ENCODE measurements at regions not wholly inside any gene's neighbourhood (a gene's known extent, or its start where the extent isn't known, plus 50 kb on each side); places are given as distances from the start of the nearest gene placed in this dataset.

DNA sequence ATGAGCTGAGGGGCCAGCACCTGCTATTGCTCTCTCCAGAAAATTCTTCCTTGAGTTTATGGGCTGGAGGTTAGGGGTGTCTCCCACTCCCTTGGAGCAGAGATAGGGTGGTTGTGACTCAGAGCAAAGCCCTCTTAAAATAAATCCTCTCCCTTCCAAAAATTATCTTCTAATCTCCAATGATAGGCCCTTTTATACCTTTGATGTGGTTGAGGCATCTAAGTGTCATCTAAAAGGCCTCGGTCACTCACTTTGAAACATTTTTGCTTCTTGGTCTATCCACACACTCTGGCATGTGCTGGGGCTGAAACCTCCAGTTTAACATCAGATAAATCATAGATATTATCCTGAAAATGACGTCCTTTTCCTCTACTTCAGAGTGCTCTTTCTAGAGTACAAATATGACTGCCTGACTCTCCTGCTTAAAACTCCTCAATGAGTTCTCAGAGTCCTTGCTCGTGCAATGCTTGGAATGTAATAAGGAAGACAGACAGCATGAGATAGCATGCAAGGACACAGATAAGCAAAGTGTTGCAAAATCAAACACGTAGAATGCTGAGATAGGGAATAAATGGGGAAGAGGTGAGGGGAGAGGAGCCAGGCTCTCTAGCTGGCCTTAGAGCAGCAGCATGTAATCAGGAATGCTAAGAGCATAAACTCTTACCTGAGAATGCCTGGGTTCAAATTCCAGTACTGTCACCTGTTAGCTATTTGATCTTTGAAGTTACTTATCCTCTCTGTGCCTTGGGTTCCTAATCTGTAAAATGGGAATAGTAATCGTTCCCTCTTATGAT lies 374.1 kb upstream of the CITED2 start:
- Histone ChIP-seq H3K9ac (ENCODE audit: low read length) (no peak overlapping the region), H3K79me2 (ENCODE audit: low read length) (no peaks in the 10 kb centered on the region), H4K20me1 (ENCODE audit: insufficient read depth, low read depth, low read length) (no peaks in the 10 kb centered on the region), H3K9me3 (ENCODE audit: low read length) (no peaks in the 10 kb centered on the region), H2AFZ (ENCODE audit: low read length) (no peak overlapping the region), H3K4me1 (ENCODE audit: low read length) (no peaks in the 10 kb centered on the region), H3K36me3 (ENCODE audit: insufficient read depth, low read length) (no peaks in the 10 kb centered on the region), H3K4me3 (ENCODE audit: low read length) (no peak overlapping the region), H3K27ac (ENCODE audit: low read length) (no peak overlapping the region), H3K4me2 (ENCODE audit: low read depth, low read length, poor library complexity, severe bottlenecking) (no peak overlapping the region), H3K27me3 (ENCODE audit: low read length) (no peaks in the 10 kb centered on the region), H3K9me2 (replicated peaks; ENCODE audit: insufficient read depth, low read length) (no peaks in the 10 kb centered on the region)
- no peak for DNase-seq

- Histone ChIP-seq H2AFZ (ENCODE audit: low read length) (no peak overlapping the region), H3K36me3 (ENCODE audit: insufficient read depth, low read length) (no peaks in the 10 kb centered on the region), H3K27ac (ENCODE audit: low read length) (no peak overlapping the region), H3K4me1 (ENCODE audit: low read length) (no peaks in the 10 kb centered on the region), H3K27me3 (ENCODE audit: low read length) (no peaks in the 10 kb centered on the region), H3K9me2 (replicated peaks; ENCODE audit: insufficient read depth, low read length) (no peaks in the 10 kb centered on the region), H3K4me3 (ENCODE audit: low read length) (no peak overlapping the region), H3K4me2 (ENCODE audit: low read depth, low read length, poor library complexity, severe bottlenecking) (no peak overlapping the region), H3K9me3 (ENCODE audit: low read length) (no peaks in the 10 kb centered on the region), H4K20me1 (ENCODE audit: insufficient read depth, low read depth, low read length) (no peaks in the 10 kb centered on the region), H3K9ac (ENCODE audit: low read length) (no peak overlapping the region), H3K79me2 (ENCODE audit: low read length) (no peaks in the 10 kb centered on the region)
- DNase-seq = no peak
These were observed 372.7 kb upstream of the CITED2 start for GRCh38 chr6:139747154-139747553.

GRCh38 chr6:139744891-139745290 lies 370.4 kb upstream of the CITED2 start:
- Histone ChIP-seq H3K9me3 (ENCODE audit: low read length) (no peaks in the 10 kb centered on the region), H3K9me2 (replicated peaks; ENCODE audit: insufficient read depth, low read length) (no peaks in the 10 kb centered on the region), H3K4me3 (ENCODE audit: low read length) (no peak overlapping the region), H3K36me3 (ENCODE audit: insufficient read depth, low read length) (no peaks in the 10 kb centered on the region), H3K27ac (ENCODE audit: low read length) (no peak overlapping the region), H4K20me1 (ENCODE audit: insufficient read depth, low read depth, low read length) (no peaks in the 10 kb centered on the region), H3K79me2 (ENCODE audit: low read length) (no peaks in the 10 kb centered on the region), H3K4me1 (ENCODE audit: low read length) (no peaks in the 10 kb centered on the region), H3K9ac (ENCODE audit: low read length) (no peak overlapping the region), H2AFZ (ENCODE audit: low read length) (no peak overlapping the region), H3K4me2 (ENCODE audit: low read depth, low read length, poor library complexity, severe bottlenecking) (no peak overlapping the region), H3K27me3 (ENCODE audit: low read length) (no peaks in the 10 kb centered on the region)
- no peak for DNase-seq

DNA sequence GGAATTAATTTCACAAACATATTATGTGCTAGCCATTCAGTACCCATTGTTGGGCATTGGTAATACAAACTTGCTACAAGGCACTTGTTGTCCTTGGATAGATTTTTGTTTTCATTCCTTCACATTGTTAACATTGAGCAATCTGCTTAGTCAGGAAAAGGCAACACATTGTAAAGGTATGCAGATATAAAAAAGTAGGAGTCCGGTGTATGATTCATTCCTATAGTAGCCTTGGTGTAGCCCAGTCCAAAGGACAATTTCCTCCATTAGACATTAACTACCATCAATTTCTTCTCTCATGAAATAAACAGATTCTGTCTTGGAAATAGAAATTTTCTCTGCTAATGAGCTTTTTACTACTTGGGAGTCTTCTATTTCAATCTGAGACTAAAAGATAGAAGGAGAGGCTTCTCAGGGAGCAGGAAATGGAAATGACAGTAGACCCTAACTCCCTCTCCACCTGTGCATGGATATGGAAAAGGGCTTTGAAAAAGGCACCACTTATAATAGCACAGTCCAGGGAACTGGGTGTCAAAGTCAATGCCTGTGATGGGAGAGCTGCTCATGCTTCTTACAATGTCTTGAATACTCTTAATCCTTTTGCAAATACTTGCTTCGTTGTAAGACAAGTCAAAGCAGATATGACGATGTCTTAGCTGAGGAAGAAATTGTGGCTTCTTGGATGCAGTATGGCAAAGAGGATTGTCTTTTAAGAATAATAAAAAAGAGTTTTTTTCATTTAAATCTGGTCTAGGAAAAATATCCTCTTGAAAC lies 369.4 kb upstream of the CITED2 start:
- Histone ChIP-seq H3K27me3 (ENCODE audit: low read length) (no peaks in the 10 kb centered on the region), H4K20me1 (ENCODE audit: insufficient read depth, low read depth, low read length) (no peaks in the 10 kb centered on the region), H3K4me2 (ENCODE audit: low read depth, low read length, poor library complexity, severe bottlenecking) (no peak overlapping the region), H3K9ac (ENCODE audit: low read length) (no peak overlapping the region), H3K4me1 (ENCODE audit: low read length) (0 out of 2 replicates have a peak, but pooled peaks cover 2% of the 10 kb centered on the region), H3K27ac (ENCODE audit: low read length) (no peak overlapping the region), H3K36me3 (ENCODE audit: insufficient read depth, low read length) (no peaks in the 10 kb centered on the region), H3K9me2 (replicated peaks; ENCODE audit: insufficient read depth, low read length) (no peaks in the 10 kb centered on the region), H2AFZ (ENCODE audit: low read length) (no peak overlapping the region), H3K4me3 (ENCODE audit: low read length) (no peak overlapping the region), H3K79me2 (ENCODE audit: low read length) (no peaks in the 10 kb centered on the region), H3K9me3 (ENCODE audit: low read length) (no peaks in the 10 kb centered on the region)
- DNase-seq = no peak

GRCh38 chr6:139742671-139743070 lies 368.2 kb upstream of the CITED2 start:
- Histone ChIP-seq H2AFZ (ENCODE audit: low read length) (no peak overlapping the region), H3K27me3 (ENCODE audit: low read length) (no peaks in the 10 kb centered on the region), H4K20me1 (ENCODE audit: insufficient read depth, low read depth, low read length) (no peaks in the 10 kb centered on the region), H3K4me1 (ENCODE audit: low read length) (0 out of 2 replicates have a peak, but pooled peaks cover 2% of the 10 kb centered on the region), H3K79me2 (ENCODE audit: low read length) (no peaks in the 10 kb centered on the region), H3K9me3 (ENCODE audit: low read length) (no peaks in the 10 kb centered on the region), H3K27ac (ENCODE audit: low read length) (no peak overlapping the region), H3K9me2 (replicated peaks; ENCODE audit: insufficient read depth, low read length) (no peaks in the 10 kb centered on the region), H3K4me3 (ENCODE audit: low read length) (no peak overlapping the region), H3K9ac (ENCODE audit: low read length) (no peak overlapping the region), H3K36me3 (ENCODE audit: insufficient read depth, low read length) (no peaks in the 10 kb centered on the region), H3K4me2 (ENCODE audit: low read depth, low read length, poor library complexity, severe bottlenecking) (no peak overlapping the region)
- no peak for DNase-seq

DNA sequence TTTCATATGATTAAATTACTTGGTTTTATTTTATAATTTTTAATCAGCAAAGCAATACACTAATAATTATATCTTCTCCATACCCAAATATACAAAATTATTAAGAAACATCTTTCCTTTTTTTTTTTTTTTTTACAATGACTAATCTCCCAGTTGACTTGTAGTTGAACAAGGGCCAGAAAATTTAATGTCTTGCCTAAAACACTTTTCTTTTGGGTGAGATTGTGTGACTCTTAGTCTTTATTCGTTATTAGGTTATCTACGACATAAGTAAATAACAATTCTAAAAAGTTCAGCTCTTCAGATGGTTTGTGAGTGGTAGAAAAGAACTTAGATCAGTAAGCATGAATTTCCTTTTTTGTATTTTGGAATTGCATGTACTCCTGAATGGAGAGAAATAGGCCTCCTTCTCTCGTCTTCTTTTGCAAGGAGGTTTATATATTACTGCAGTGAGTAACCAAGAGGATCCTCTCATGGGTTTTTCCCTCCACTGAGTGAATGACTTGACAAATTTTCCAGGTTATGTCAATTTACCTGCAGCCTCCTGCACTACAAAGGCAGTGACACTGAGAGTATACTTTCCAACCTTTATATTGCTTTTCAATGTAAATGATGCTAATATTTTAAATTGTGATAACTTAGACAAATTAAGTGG lies 364.5 kb upstream of the CITED2 start:
- Histone ChIP-seq H3K4me2 (ENCODE audit: low read depth, low read length, poor library complexity, severe bottlenecking) (no peak overlapping the region), H3K9me3 (ENCODE audit: low read length) (no peaks in the 10 kb centered on the region), H3K36me3 (ENCODE audit: insufficient read depth, low read length) (no peaks in the 10 kb centered on the region), H3K79me2 (ENCODE audit: low read length) (no peaks in the 10 kb centered on the region), H3K27ac (ENCODE audit: low read length) (no peak overlapping the region), H2AFZ (ENCODE audit: low read length) (no peak overlapping the region), H3K4me3 (ENCODE audit: low read length) (no peak overlapping the region), H4K20me1 (ENCODE audit: insufficient read depth, low read depth, low read length) (no peaks in the 10 kb centered on the region), H3K9ac (ENCODE audit: low read length) (no peak overlapping the region), H3K27me3 (ENCODE audit: low read length) (no peaks in the 10 kb centered on the region), H3K9me2 (replicated peaks; ENCODE audit: insufficient read depth, low read length) (no peaks in the 10 kb centered on the region), H3K4me1 (ENCODE audit: low read length) (peaks cover 17% of the 10 kb centered on the region)
- DNase-seq = no peak

DNA sequence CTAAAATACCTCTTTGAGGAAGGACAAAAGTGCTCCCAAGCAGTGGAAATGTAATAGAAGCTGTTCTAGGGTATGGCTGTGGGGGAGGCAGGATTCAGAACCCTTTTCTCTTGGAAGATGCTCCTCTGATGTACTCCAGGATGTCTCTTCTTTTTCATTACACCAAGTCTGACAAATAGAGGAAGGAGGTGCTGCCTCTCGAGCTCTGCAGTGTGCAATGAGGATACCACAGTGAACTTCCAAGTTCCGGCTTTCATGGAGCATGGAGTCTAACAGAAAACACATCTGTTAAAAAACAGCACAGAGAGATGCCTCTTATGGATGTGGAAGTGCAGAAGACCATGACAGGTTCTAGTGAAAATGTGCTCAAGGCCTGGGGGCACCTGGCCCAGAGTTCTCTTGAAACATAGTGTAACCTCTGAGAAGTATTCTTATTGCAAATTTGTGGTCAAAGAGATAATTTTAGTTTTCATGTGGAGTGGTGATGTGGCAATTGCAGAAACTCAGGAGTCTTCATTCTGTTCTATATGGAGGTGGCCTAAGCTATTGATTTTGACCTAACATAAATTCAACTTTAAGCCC lies 362.0 kb upstream of the CITED2 start:
- no peaks in the 10 kb centered on the region for H3K36me3 ChIP-seq (ENCODE audit: insufficient read depth, low read length)
- H3K9me2 ChIP-seq (replicated peaks; ENCODE audit: insufficient read depth, low read length) = no peaks in the 10 kb centered on the region
- no peaks in the 10 kb centered on the region for H3K9me3 ChIP-seq (ENCODE audit: low read length)
- no peaks in the 10 kb centered on the region for H4K20me1 ChIP-seq (ENCODE audit: insufficient read depth, low read depth, low read length)
- no peak overlapping the region for H3K9ac ChIP-seq (ENCODE audit: low read length)
- peaks cover 17% of the 10 kb centered on the region for H3K4me1 ChIP-seq (ENCODE audit: low read length)
- H3K4me3 ChIP-seq (ENCODE audit: low read length) = no peak overlapping the region
- no peak overlapping the region for H2AFZ ChIP-seq (ENCODE audit: low read length)
- H3K4me2 ChIP-seq (ENCODE audit: low read depth, low read length, poor library complexity, severe bottlenecking) = peak overlapping the region; percentile 44
- H3K27ac ChIP-seq (ENCODE audit: low read length) = no peak overlapping the region
- no peaks in the 10 kb centered on the region for H3K79me2 ChIP-seq (ENCODE audit: low read length)
- DNase-seq = no peak
- no peaks in the 10 kb centered on the region for H3K27me3 ChIP-seq (ENCODE audit: low read length)

DNA sequence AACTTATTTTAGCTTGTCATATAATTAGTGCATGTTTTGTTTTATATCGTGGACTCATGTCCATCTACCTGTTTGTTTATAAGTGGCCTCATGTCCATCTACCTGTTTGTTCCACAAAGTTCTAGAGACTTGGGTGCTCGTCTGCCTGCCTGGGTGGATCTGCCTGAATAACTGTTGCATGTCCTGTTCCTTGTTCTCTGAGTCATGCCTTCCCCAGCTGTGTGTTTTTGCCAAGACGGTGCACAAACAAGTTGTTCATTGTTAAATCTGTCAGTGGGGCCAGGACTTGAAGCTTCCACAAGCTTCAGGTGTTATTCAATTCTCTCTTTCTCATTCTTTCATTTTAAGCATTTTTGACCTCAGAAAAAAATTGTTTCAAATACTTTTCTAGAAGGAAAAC lies 358.0 kb upstream of the CITED2 start:
- Histone ChIP-seq H3K36me3 (ENCODE audit: insufficient read depth, low read length) (no peaks in the 10 kb centered on the region), H4K20me1 (ENCODE audit: insufficient read depth, low read depth, low read length) (no peaks in the 10 kb centered on the region), H3K27me3 (ENCODE audit: low read length) (no peaks in the 10 kb centered on the region), H3K27ac (ENCODE audit: low read length) (no peak overlapping the region), H3K9me3 (ENCODE audit: low read length) (no peaks in the 10 kb centered on the region), H3K4me3 (ENCODE audit: low read length) (no peak overlapping the region), H3K9me2 (replicated peaks; ENCODE audit: insufficient read depth, low read length) (no peaks in the 10 kb centered on the region), H3K9ac (ENCODE audit: low read length) (no peak overlapping the region), H3K79me2 (ENCODE audit: low read length) (no peaks in the 10 kb centered on the region), H3K4me2 (ENCODE audit: low read depth, low read length, poor library complexity, severe bottlenecking) (no peak overlapping the region), H3K4me1 (ENCODE audit: low read length) (peaks cover 29% of the 10 kb centered on the region), H2AFZ (ENCODE audit: low read length) (no peak overlapping the region)
- no peak for DNase-seq

Data from Karpas-422 (cell line).